GM18861 (cell line): ENCODE measurements at regions not wholly inside any gene's neighbourhood (a gene's known extent, or its start where the extent isn't known, plus 50 kb on each side); places are given as distances from the start of the nearest gene placed in this dataset.

ENCODE experiments used
- ATAC-seq: cut with Tn5 transposase; IDR thresholded peaks from one replicate; pipeline ENCODE4 v1.9.1; 2021; ENCODE audit not compliant: unreplicated experiment

- ATAC-seq = no peak
Observed at GRCh38 chr5:129821477-129822131, 73.7 kb downstream of the MINAR2 start.

DNA sequence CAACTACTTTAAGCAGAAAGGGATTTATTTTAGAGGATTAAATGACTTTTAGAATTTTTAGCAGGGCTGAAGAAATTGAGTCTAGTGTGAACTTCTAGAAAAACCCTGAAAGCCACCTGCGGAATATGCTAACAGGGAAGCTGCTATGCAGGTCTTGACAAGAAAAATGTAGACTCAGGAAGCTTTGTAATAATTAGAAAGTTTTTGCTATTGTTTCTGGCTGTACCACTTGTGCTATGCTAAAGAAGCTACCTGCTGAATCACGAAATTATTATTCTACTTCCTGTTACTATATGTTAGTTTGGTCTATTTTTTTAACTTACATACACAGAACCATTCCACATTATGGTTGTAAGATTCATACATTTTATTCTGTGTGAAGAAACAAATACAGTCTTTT is 74.0 kb upstream of the CHSY3 start:
- no peak for ATAC-seq

GRCh38 chr5:129836321-129836720 is 67.9 kb upstream of the CHSY3 start:
- no peak for ATAC-seq

DNA sequence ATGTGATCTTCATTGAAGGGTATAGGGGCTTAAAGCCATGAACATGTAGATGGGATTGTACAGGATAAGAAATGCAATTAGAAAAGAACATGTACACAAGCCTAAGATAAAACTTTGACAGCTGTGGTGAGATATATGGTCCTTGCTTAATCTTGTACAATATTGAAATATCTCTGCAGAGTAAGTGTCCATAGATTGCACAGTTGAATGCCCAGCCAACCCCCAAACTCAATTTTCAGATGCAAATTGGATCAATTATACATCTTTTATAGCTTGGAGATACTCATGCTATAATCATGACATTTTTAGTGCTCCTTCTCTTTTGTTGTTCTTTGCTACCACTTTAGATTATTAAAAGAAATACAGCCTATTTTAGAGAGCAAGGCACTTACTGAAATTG is 59.5 kb upstream of the CHSY3 start:
- no peak for ATAC-seq

GRCh38 chr5:129852747-129853352 is 51.4 kb upstream of the CHSY3 start:
- ATAC-seq = peak; percentile 93

DNA sequence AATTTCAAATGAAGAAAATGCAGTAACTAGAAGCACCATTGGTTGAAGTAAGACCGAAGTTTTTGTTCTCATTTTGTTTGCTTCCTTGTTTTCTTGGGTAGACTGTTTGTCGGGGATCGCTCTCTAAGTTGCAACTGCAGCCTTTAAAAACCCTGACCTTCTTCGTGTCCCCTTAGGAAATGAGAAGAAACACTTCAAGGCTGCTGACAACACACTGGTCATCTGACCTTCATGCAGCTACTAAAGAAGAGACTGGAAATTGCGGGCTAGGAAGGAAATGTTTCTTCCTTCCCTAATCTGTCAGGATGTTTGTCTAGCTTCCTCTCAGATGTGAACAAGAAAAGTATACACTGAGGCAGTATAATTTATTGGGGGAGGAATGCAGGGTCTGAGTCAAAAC is 50.7 kb upstream of the CHSY3 start:
- no peak for ATAC-seq
